Aorta (tissue), 5 donors: ENCODE measurements at regions not wholly inside any gene's neighbourhood (a gene's known extent, or its start where the extent isn't known, plus 50 kb on each side); places are given as distances from the start of the nearest gene placed in this dataset.
"Not testable (repeated sequence)": the region's sequence is repeated elsewhere in the genome, so short reads cannot be mapped to it uniquely, and the experiment has no call there.

ENCODE experiments used
- ATAC-seq: fragments of 200-7000 bp; cut with Tn5 transposase; one replicate; pipeline ENCODE4 v1.9.1; 2022; ENCODE audit warnings: moderate library complexity; ENCODE audit not compliant: low FRiP score
- DNase-seq, 2 donors: peaks; one replicate each; pipeline ENCODE4 v3.0.0-alpha.2; 2020
- H3K27ac ChIP-seq, 2 donors: one replicate each; pipeline ENCODE4 v1.5.1; 2013; ENCODE audit warnings: low read length in 2 of 2, mild to moderate bottlenecking in 2 of 2, moderate library complexity in 2 of 2, control low read depth in 1 of 2, inconsistent platforms in 1 of 2, low read depth in 1 of 2
- H3K27me3 ChIP-seq, 2 donors: one replicate each; pipeline ENCODE4 v1.6.1; 2013; ENCODE audit warnings: control low read depth in 1 of 2, low read length in 1 of 2, mild to moderate bottlenecking in 1 of 2, moderate library complexity in 1 of 2; ENCODE audit not compliant: insufficient read depth in 2 of 2, control insufficient read depth in 1 of 2
- H3K36me3 ChIP-seq, 2 donors: one replicate each; pipeline ENCODE4 v1.6.1; 2013; ENCODE audit warnings: control low read depth in 1 of 2, low read length in 1 of 2, mild to moderate bottlenecking in 1 of 2; ENCODE audit not compliant: insufficient read depth in 2 of 2, control insufficient read depth in 1 of 2
- H3K4me1 ChIP-seq, 2 donors: one replicate each; pipeline ENCODE4 v1.6.1; 2013; ENCODE audit warnings: low read length in 2 of 2, control low read depth in 1 of 2, mild to moderate bottlenecking in 1 of 2, moderate library complexity in 1 of 2; ENCODE audit not compliant: insufficient read depth in 2 of 2, control insufficient read depth in 1 of 2
- H3K4me3 ChIP-seq, 2 donors: one replicate each; pipeline ENCODE4 v1.5.1; 2013; ENCODE audit warnings: low read length in 2 of 2, control low read depth in 1 of 2, mild to moderate bottlenecking in 1 of 2
- H3K9me3 ChIP-seq: one replicate; pipeline ENCODE4 v1.6.1; 2013; ENCODE audit warnings: mild to moderate bottlenecking, low read length; ENCODE audit not compliant: control insufficient read depth
- WGBS, 2 donors: extraction: QIAGEN DNeasy Blood & Tissue Kit; methylation state at CpG; one replicate each; pipeline ENCODE4 v1.1.7; 2013; 5-methylcytosine and 5-hydroxymethylcytosine counted together
- intact Hi-C, 2 donors: fragments of 100-400 bp; cut with DNase I; formaldehyde crosslinking; loops; one replicate each; pipeline versions ENCODE4 v1.14.2 to v1.15.0; 2022
- donor health status: healthy with polysubstance abuse.
- donor health status: Bipolar disorder and iron deficiency.
- donor health status: DM: no; HTN: no; CAD: no.
- donor health status: DM: no; HTN: no; CAD: no.
- donor health status: DM: yes; HTN: yes; CAD: no.

- DNase-seq (no peak), ATAC-seq (no peak)
- WGBS, 2 donors, result 6 to 9% methylated on average over 1 of the region's 1 CpG
- H3K36me3 ChIP-seq, result no peaks in the 10 kb centered on the region
- no peak overlapping the region for H3K27ac ChIP-seq
- no peaks in the 10 kb centered on the region for H3K27me3 ChIP-seq
- H3K9me3 ChIP-seq, result no peaks in the 10 kb centered on the region
- H3K4me3 ChIP-seq, result no peak overlapping the region
- no peaks in the 10 kb centered on the region for H3K4me1 ChIP-seq
- intact Hi-C loops, result no loop called here
Measured at GRCh38 chr4:134883831-134884449, 682.4 kb upstream of the PABPC4L start.

GRCh38 chr4:134879019-134879418, 677.4 kb upstream of the PABPC4L start:
- ATAC-seq, result no peak
- Histone ChIP-seq H3K36me3 (no peaks in the 10 kb centered on the region), H3K27me3 (no peaks in the 10 kb centered on the region), H3K4me3 (no peak overlapping the region), H3K4me1 (no peaks in the 10 kb centered on the region), H3K9me3 (no peaks in the 10 kb centered on the region), H3K27ac (no peak overlapping the region)
- no peak for DNase-seq
- intact Hi-C loops, result no loop called here
- 90 to 94% methylated on average over 1 of the region's 1 CpG for WGBS, 2 donors

GRCh38 chr4:134867027-134867426, 665.4 kb upstream of the PABPC4L start:
- no peaks in the 10 kb centered on the region for H3K9me3 ChIP-seq
- no peak overlapping the region for H3K27ac ChIP-seq
- H3K4me1 ChIP-seq, result no peaks in the 10 kb centered on the region
- no peaks in the 10 kb centered on the region for H3K27me3 ChIP-seq
- no peaks in the 10 kb centered on the region for H3K36me3 ChIP-seq
- H3K4me3 ChIP-seq, result no peak overlapping the region
- intact Hi-C loops, result no loop called here
- DNase-seq (no peak), ATAC-seq (no peak)

GRCh38 chr4:134865675-134866074, 664.1 kb upstream of the PABPC4L start:
- no peaks in the 10 kb centered on the region for H3K27me3 ChIP-seq
- no peaks in the 10 kb centered on the region for H3K9me3 ChIP-seq
- intact Hi-C loops, result no loop called here
- ATAC-seq (no peak), DNase-seq (no peak)
- WGBS, 2 donors, result 68 to 78% methylated on average over 1 of the region's 1 CpG
- no peak overlapping the region for H3K4me3 ChIP-seq
- H3K27ac ChIP-seq, result no peak overlapping the region
- H3K4me1 ChIP-seq, result no peaks in the 10 kb centered on the region
- H3K36me3 ChIP-seq, result no peaks in the 10 kb centered on the region

- ATAC-seq, result no peak
- no peak for DNase-seq
- Histone ChIP-seq H3K4me1 (no peaks in the 10 kb centered on the region), H3K27ac (no peak overlapping the region), H3K36me3 (no peaks in the 10 kb centered on the region), H3K9me3 (no peaks in the 10 kb centered on the region), H3K27me3 (no peaks in the 10 kb centered on the region), H3K4me3 (no peak overlapping the region)
- 77 to 83% methylated on average over 2 of the region's 2 CpGs for WGBS, 2 donors
- intact Hi-C loops, result no loop called here
Measured at GRCh38 chr4:134862116-134862515, 660.5 kb upstream of the PABPC4L start.

- 95 to 98% methylated on average over 2 of the region's 2 CpGs for WGBS, 2 donors
- Histone ChIP-seq H3K27ac (no peak overlapping the region), H3K27me3 (no peaks in the 10 kb centered on the region), H3K4me3 (no peak overlapping the region), H3K9me3 (no peaks in the 10 kb centered on the region), H3K36me3 (no peaks in the 10 kb centered on the region), H3K4me1 (no peaks in the 10 kb centered on the region)
- intact Hi-C loops, result no loop called here
- DNase-seq (no peak), ATAC-seq (no peak)
Measured at GRCh38 chr4:134848681-134849080, 647.1 kb upstream of the PABPC4L start.

GRCh38 chr4:134830741-134831140, 629.2 kb upstream of the PABPC4L start:
- DNase-seq, H3K36me3 ChIP-seq, H3K9me3 ChIP-seq, ATAC-seq, H3K27me3 ChIP-seq, H3K4me3 ChIP-seq, intact Hi-C loops, H3K4me1 ChIP-seq, H3K27ac ChIP-seq: not testable (repeated sequence)
- 94 to 95% methylated on average over 7 of the region's 7 CpGs for WGBS, 2 donors

GRCh38 chr4:134812611-134813010, 611.0 kb upstream of the PABPC4L start:
- intact Hi-C loops, result no loop called here
- Histone ChIP-seq H3K4me3 (no peak overlapping the region), H3K4me1 (no peaks in the 10 kb centered on the region), H3K27me3 (no peaks in the 10 kb centered on the region), H3K27ac (no peak overlapping the region), H3K9me3 (peaks cover 7% of the 10 kb centered on the region), H3K36me3 (no peaks in the 10 kb centered on the region)
- WGBS, 2 donors, result 51 to 56% methylated on average over 3 of the region's 3 CpGs
- ATAC-seq (no peak), DNase-seq (no peak)

- no peak overlapping the region for H3K4me3 ChIP-seq
- no peak for ATAC-seq
- H3K9me3 ChIP-seq, result no peaks in the 10 kb centered on the region
- no peak for DNase-seq
- no peaks in the 10 kb centered on the region for H3K36me3 ChIP-seq
- WGBS, 2 donors, result 19 to 31% methylated on average over 3 of the region's 3 CpGs
- no peak overlapping the region for H3K27ac ChIP-seq
- no peaks in the 10 kb centered on the region for H3K4me1 ChIP-seq
- no peaks in the 10 kb centered on the region for H3K27me3 ChIP-seq
- intact Hi-C loops, result no loop called here
Measured at GRCh38 chr4:134807231-134807745, 605.7 kb upstream of the PABPC4L start.
